Sigmoid colon (tissue), 6 donors: ENCODE measurements at regions not wholly inside any gene's neighbourhood (a gene's known extent, or its start where the extent isn't known, plus 50 kb on each side); places are given as distances from the start of the nearest gene placed in this dataset.

Source experiments
- DNase-seq: peaks from one replicate; pipeline ENCODE4 v3.0.0-alpha.2; 2019
- H3K27ac ChIP-seq, 4 donors: fragments of 200-600 bp; sonication (generic); one replicate each; pipeline ENCODE4 v1.5.1; 2016 to 2019; ENCODE audit warnings: mild to moderate bottlenecking in 1 of 4
- H3K27me3 ChIP-seq, 3 donors: fragments of 200-600 bp; sonication (generic); one replicate each; pipeline ENCODE4 v1.5.1; 2019; ENCODE audit warnings: mild to moderate bottlenecking in 1 of 3
- H3K36me3 ChIP-seq, 4 donors: fragments of 200-600 bp; sonication (generic); one replicate each; pipeline ENCODE4 v1.5.1; 2016 to 2019
- H3K4me1 ChIP-seq, 4 donors: fragments of 200-600 bp; sonication (generic); one replicate each; pipeline ENCODE4 v1.5.1; 2017 to 2019
- H3K4me3 ChIP-seq, 4 donors: fragments of 200-600 bp; sonication (generic); one replicate each; pipeline ENCODE4 v1.5.1; 2017 to 2019; ENCODE audit warnings: mild to moderate bottlenecking in 2 of 4, moderate library complexity in 1 of 4
- H3K9me3 ChIP-seq, 4 donors: fragments of 200-600 bp in 3 of 4; sonication (generic) in 3 of 4; one replicate each; pipeline versions ENCODE4 v1.5.1 to v1.6.1; 2013 to 2019
- EP300 ChIP-seq, 4 donors: sonication (generic); formaldehyde crosslinking; IDR thresholded peaks; one replicate each; pipeline ENCODE4 v1.6.1; 2017; ENCODE audit warnings: antibody characterized with exemption in 4 of 4
- POLR2A ChIP-seq, 2 donors: fragments of 450-650 bp; IDR thresholded peaks; one replicate each; pipeline ENCODE4 v1.6.1; 2016; ENCODE audit warnings: antibody characterized with exemption in 2 of 2, mild to moderate bottlenecking in 2 of 2, moderate library complexity in 2 of 2
- POLR2AphosphoS5 ChIP-seq, 4 donors: sonication (generic); formaldehyde crosslinking; IDR thresholded peaks; one replicate each; pipeline ENCODE4 v1.6.1; 2017; ENCODE audit warnings: antibody characterized with exemption in 4 of 4
- WGBS, 2 donors: extraction: QIAGEN DNeasy Blood & Tissue Kit; methylation state at CpG; one replicate each; pipeline ENCODE4 v1.1.7; 2013; 5-methylcytosine and 5-hydroxymethylcytosine counted together
- intact Hi-C: fragments of 100-400 bp; cut with DNase I; formaldehyde crosslinking; loops from one replicate; pipeline ENCODE4 v1.15.1; 2023
- TF ChIP-seq, protein P1 (sequence below), 4 experiments: fragments of 450-650 bp in 3 of 4; fragments of 200-600 bp in 1 of 4; IDR thresholded peaks; one replicate each; pipeline ENCODE4 v1.5.1; 2016 to 2019; ENCODE audit warnings: antibody characterized with exemption in 4 of 4, mild to moderate bottlenecking in 3 of 4, moderate library complexity in 2 of 4
- donor health status: healthy with polysubstance abuse.
- donor health status: healthy.

- Histone ChIP-seq H3K36me3 (no peaks in the 10 kb centered on the region), H3K4me3 (no peak overlapping the region), H3K4me1 (no peaks in the 10 kb centered on the region), H3K27me3 (no peaks in the 10 kb centered on the region), H3K27ac (no peak overlapping the region), H3K9me3 (peaks cover 0 to 3% (median 0%) of the 10 kb centered on the region in 4 donors)
- no peak for DNase-seq
- WGBS, 2 donors = 88% methylated on average over 4 of the region's 4 CpGs
- intact Hi-C loops = no loop called here
- TF ChIP-seq EP300 (IDR thresholded peaks at IDR 0.05) = no peak
- TF ChIP-seq, protein P1, sequence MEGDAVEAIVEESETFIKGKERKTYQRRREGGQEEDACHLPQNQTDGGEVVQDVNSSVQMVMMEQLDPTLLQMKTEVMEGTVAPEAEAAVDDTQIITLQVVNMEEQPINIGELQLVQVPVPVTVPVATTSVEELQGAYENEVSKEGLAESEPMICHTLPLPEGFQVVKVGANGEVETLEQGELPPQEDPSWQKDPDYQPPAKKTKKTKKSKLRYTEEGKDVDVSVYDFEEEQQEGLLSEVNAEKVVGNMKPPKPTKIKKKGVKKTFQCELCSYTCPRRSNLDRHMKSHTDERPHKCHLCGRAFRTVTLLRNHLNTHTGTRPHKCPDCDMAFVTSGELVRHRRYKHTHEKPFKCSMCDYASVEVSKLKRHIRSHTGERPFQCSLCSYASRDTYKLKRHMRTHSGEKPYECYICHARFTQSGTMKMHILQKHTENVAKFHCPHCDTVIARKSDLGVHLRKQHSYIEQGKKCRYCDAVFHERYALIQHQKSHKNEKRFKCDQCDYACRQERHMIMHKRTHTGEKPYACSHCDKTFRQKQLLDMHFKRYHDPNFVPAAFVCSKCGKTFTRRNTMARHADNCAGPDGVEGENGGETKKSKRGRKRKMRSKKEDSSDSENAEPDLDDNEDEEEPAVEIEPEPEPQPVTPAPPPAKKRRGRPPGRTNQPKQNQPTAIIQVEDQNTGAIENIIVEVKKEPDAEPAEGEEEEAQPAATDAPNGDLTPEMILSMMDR (IDR thresholded peaks at IDR 0.05) = no peak
- no peak for TF ChIP-seq POLR2AphosphoS5 (IDR thresholded peaks at IDR 0.05)
- TF ChIP-seq POLR2A (IDR thresholded peaks at IDR 0.05) = no peak
These were observed 105.9 kb upstream of the PRLR start for GRCh38 chr5:35336230-35336629.

GRCh38 chr5:35335752-35336151 is 105.5 kb upstream of the PRLR start:
- Histone ChIP-seq H3K27me3 (no peaks in the 10 kb centered on the region), H3K4me3 (no peak overlapping the region), H3K27ac (no peak overlapping the region), H3K36me3 (no peaks in the 10 kb centered on the region), H3K9me3 (peaks cover 0 to 3% (median 0%) of the 10 kb centered on the region in 4 donors), H3K4me1 (no peaks in the 10 kb centered on the region)
- TF ChIP-seq EP300 (IDR thresholded peaks at IDR 0.05) = no peak
- TF ChIP-seq, protein P1 (IDR thresholded peaks at IDR 0.05) = no peak
- no peak for TF ChIP-seq POLR2A (IDR thresholded peaks at IDR 0.05)
- TF ChIP-seq POLR2AphosphoS5 (IDR thresholded peaks at IDR 0.05) = no peak
- WGBS, 2 donors = 83 to 84% methylated on average over 4 of the region's 4 CpGs
- intact Hi-C loops = no loop called here
- no peak for DNase-seq

DNA sequence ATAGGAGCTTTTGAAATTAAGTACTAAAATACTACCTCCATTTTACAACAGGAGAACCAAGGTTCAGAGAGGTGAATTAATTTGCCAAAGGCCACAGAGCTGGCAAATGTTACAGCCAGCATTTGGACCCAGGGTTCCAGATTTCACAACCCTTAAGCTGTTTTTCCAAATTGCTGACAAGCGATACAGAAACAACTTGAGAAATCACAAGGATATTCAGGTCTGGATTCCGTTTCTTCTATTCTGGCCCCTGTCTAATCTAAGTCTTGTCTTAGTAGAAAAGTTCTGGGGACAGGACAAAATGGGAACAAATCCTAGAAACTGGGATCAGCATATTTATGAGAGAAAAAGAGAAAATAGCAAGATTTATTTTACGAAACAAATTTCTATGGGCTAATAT is 103.1 kb upstream of the PRLR start:
- Histone ChIP-seq H3K9me3 (no peaks in the 10 kb centered on the region), H3K27ac (no peak overlapping the region), H3K4me3 (no peak overlapping the region), H3K36me3 (no peaks in the 10 kb centered on the region), H3K27me3 (no peaks in the 10 kb centered on the region), H3K4me1 (no peaks in the 10 kb centered on the region)
- DNase-seq = no peak
- TF ChIP-seq EP300 (IDR thresholded peaks at IDR 0.05) (no peak), POLR2AphosphoS5 (IDR thresholded peaks at IDR 0.05) (no peak), POLR2A (IDR thresholded peaks at IDR 0.05) (no peak)
- TF ChIP-seq, protein P1 (IDR thresholded peaks at IDR 0.05) = no peak
- intact Hi-C loops = no loop called here
- WGBS, 2 donors = 63 to 92% methylated on average over 3 of the region's 3 CpGs

GRCh38 chr5:35331956-35332950 is 102.0 kb upstream of the PRLR start:
- Histone ChIP-seq H3K27me3 (no peaks in the 10 kb centered on the region), H3K9me3 (no peaks in the 10 kb centered on the region), H3K4me3 (no peak overlapping the region), H3K4me1 (no peaks in the 10 kb centered on the region), H3K27ac (no peak overlapping the region), H3K36me3 (no peaks in the 10 kb centered on the region)
- no peak for DNase-seq
- TF ChIP-seq, protein P1 (IDR thresholded peaks at IDR 0.05) = no peak
- TF ChIP-seq EP300 (IDR thresholded peaks at IDR 0.05) (no peak), POLR2AphosphoS5 (IDR thresholded peaks at IDR 0.05) (no peak), POLR2A (IDR thresholded peaks at IDR 0.05) (no peak)
- intact Hi-C loops = no loop called here
- 87 to 88% methylated on average over 8 of the region's 8 CpGs for WGBS, 2 donors
